ENCODE measurements at regions not wholly inside any gene's neighbourhood (a gene's known extent, or its start where the extent isn't known, plus 50 kb on each side); places are given as distances from the start of the nearest gene placed in this dataset.

GRCh38 chr9:126556560-126557250, 57.0 kb upstream of the LMX1B start:
- no peak for DNase-seq

GRCh38 chr9:126558051-126558665, 55.6 kb upstream of the LMX1B start:
- DNase-seq: peak; percentile 62

- DNase-seq: no peak
Measured at GRCh38 chr9:126559296-126559695, 54.4 kb upstream of the LMX1B start.

GRCh38 chr9:126561582-126561981, 52.1 kb upstream of the LMX1B start:
- DNase-seq: no peak

GRCh38 chr9:126563556-126563955, 50.2 kb upstream of the LMX1B start:
- no peak for DNase-seq
